ENCODE measurements at regions not wholly inside any gene's neighbourhood (a gene's known extent, or its start where the extent isn't known, plus 50 kb on each side); places are given as distances from the start of the nearest gene placed in this dataset.

DNA sequence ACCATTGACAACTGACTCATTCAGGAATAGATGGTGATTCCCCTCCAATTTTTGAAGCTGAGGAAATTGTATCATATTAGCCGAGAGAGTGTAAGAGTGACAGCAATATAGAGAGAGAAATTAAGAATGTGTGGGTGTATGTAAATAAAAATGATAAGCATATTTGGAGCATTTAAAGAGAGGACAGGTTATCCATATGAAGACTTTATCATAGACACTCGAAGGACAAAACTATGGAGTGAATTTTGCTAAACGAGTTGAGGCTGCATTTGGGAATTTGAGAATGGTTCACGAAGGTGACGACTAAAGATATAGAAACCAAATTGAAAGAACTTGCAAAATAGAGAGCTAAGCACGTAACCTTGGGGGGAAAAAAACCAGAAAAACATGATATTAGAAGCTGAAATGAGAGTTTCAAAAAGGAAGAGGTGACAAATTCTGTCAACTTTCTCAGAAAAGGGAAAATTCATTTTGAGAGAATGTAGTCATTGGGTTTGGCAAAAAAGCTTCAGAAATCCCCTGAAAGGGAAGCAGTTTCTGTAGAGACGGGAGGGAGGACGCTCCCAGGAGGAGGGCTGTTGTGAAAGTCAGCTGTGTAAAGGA lies 129.7 kb downstream of the KCNJ2 start:
- intact Hi-C loops (cut with DNase I; ENCODE audit: low total_unique reads) = no loop called here
- TF ChIP-seq, protein P1, sequence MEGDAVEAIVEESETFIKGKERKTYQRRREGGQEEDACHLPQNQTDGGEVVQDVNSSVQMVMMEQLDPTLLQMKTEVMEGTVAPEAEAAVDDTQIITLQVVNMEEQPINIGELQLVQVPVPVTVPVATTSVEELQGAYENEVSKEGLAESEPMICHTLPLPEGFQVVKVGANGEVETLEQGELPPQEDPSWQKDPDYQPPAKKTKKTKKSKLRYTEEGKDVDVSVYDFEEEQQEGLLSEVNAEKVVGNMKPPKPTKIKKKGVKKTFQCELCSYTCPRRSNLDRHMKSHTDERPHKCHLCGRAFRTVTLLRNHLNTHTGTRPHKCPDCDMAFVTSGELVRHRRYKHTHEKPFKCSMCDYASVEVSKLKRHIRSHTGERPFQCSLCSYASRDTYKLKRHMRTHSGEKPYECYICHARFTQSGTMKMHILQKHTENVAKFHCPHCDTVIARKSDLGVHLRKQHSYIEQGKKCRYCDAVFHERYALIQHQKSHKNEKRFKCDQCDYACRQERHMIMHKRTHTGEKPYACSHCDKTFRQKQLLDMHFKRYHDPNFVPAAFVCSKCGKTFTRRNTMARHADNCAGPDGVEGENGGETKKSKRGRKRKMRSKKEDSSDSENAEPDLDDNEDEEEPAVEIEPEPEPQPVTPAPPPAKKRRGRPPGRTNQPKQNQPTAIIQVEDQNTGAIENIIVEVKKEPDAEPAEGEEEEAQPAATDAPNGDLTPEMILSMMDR (IDR thresholded peaks at IDR 0.05) = no peak

DNA sequence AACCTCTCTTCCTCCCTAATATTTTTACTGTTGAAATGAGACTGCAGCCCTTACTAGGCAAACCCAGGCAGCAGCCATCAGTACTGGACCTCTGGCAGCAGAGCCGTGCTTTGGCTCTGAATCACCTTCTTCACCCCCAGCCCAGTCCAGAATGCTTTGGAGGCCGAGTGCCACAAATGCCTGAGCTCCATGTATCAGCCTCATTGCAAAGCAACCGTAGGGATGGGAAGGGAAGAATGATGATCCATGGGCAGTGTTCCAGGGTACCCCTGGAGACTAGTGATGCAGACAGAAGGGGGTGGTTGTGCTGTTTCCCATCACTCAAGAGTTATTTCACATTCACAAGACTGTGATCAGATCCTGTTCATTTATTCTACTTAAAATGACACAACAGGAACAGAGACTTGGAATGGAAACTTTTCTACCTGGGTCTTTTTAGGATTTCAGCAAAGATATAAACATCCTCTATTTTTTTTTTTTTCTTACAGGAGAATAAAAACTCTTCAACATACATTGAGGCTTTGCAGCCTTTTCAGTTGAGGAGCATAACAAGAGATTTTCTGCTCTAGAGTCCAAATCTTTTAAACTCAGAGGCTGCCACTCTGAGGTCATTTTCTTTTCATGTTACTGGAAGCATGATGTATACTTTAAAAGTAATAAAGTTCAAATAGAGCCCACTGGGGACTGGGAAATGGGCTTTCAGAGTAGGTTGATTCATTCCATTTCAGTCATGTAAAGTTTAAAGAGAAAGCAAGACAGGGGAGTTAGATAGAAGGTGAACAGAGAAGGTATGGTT lies 138.3 kb downstream of the KCNJ2 start:
- Histone ChIP-seq H3K27ac (no peak overlapping the region), H3K4me3 (no peak overlapping the region), H3K4me1 (no peaks in the 10 kb centered on the region), H3K36me3 (no peaks in the 10 kb centered on the region), H3K9me3 (no peaks in the 10 kb centered on the region), H3K27me3 (no peaks in the 10 kb centered on the region)
- intact Hi-C loops (cut with DNase I; ENCODE audit: low total_unique reads) = no loop called here
- DNase-seq = no peak
- TF ChIP-seq, protein P1 (IDR thresholded peaks at IDR 0.05) = no peak

More for the DNA sequence above, 129.7 kb downstream of the KCNJ2 start:
- Histone ChIP-seq H3K9me3 (no peaks in the 10 kb centered on the region), H3K4me3 (no peak overlapping the region), H3K36me3 (no peaks in the 10 kb centered on the region), H3K27ac (no peak overlapping the region), H3K27me3 (no peaks in the 10 kb centered on the region), H3K4me1 (no peaks in the 10 kb centered on the region)
- no peak for DNase-seq

DNA sequence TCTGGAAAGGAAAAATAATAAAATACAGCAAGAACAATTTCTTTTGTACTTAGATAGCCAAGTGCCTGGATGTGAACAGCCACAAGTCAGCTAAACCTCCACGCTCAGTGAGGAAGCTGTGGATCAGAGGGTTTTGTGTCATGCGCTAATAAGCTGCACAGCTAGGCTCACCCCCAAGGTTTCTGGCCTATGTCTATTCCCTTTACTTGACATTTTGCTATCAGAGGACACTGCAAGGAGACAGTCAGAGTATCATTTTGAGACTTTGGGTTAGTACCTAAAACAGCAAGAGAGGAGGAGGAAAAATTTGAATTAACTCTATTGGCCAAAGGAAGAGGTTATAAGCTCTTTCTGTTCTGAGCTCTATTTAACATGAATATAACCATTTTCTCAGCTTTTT lies 139.3 kb downstream of the KCNJ2 start:
- Histone ChIP-seq H3K9me3 (no peaks in the 10 kb centered on the region), H3K27me3 (no peaks in the 10 kb centered on the region), H3K36me3 (no peaks in the 10 kb centered on the region), H3K27ac (no peak overlapping the region), H3K4me3 (no peak overlapping the region), H3K4me1 (no peaks in the 10 kb centered on the region)
- DNase-seq = no peak
- intact Hi-C loops (cut with DNase I; ENCODE audit: low total_unique reads) = no loop called here
- TF ChIP-seq, protein P1 (IDR thresholded peaks at IDR 0.05) = no peak

DNA sequence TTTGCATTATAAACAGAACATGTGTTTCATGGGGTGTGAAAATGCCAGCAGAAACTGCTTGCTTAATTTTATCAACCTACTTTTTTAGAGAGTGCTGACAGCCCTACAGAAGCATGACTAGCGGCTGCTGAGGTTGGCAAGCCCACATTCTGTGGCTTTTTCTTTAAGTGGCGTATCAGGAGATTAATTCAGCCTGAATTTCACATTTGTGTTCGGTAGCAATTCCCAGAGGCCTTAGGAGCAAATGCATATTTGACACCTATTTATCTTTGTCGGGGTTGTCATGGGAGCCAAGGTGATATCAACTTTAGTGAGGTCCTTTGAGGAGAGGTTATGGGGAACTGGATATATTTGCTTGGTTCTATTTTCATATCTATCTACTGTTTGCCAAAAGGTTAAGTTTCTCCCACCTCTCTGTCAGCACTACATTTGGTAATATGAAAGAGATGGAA lies 140.9 kb downstream of the KCNJ2 start:
- no peak for DNase-seq
- no peak overlapping the region for H3K4me3 ChIP-seq
- no peaks in the 10 kb centered on the region for H3K9me3 ChIP-seq
- intact Hi-C loops (cut with DNase I; ENCODE audit: low total_unique reads) = no loop called here
- no peaks in the 10 kb centered on the region for H3K36me3 ChIP-seq
- H3K4me1 ChIP-seq = no peaks in the 10 kb centered on the region
- H3K27me3 ChIP-seq = no peaks in the 10 kb centered on the region
- TF ChIP-seq, protein P1 (IDR thresholded peaks at IDR 0.05) = no peak
- no peak overlapping the region for H3K27ac ChIP-seq

DNA sequence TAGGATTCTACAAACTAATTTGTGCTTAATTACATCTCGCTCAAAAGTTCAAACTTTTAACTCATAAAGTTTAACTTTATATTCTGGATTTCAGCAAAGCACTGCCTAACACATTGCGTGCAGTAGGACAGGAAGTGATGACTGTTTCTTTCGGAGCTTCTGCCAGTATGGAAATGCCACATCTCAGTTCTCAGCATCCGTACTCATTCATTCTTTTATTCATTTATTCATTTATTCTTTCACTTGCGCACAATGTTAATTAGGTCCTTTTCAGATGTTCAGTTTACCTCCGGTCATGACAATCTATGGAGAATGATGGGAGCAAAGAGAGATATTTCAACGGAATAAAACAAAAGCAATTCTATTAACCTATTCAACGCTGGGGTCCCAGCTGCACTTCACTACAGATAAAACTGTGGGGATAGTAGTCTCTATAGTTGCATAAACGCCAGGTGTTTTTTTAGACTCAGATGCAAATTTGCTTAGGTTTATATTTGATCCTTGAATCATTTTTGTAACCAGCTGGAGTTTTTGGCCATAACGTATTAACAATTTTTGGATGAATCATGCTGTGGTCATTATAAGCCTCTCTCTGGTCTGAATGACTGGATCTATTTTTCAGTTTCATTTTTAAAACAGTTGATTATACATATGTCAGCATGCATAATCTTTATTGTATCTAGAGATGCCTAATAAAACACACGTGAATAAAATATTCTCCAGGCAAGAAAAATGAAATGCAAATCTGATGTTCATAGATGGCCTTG lies 143.9 kb downstream of the KCNJ2 start:
- intact Hi-C loops (cut with DNase I; ENCODE audit: low total_unique reads) = no loop called here
- TF ChIP-seq, protein P1 (IDR thresholded peaks at IDR 0.05) = no peak
- Histone ChIP-seq H3K9me3 (no peaks in the 10 kb centered on the region), H3K27me3 (no peaks in the 10 kb centered on the region), H3K36me3 (no peaks in the 10 kb centered on the region), H3K4me1 (no peaks in the 10 kb centered on the region), H3K4me3 (no peak overlapping the region), H3K27ac (no peak overlapping the region)
- DNase-seq = no peak

Measured in tibial artery (tissue), 4 donors.